ENCODE measurements at regions not wholly inside any gene's neighbourhood (a gene's known extent, or its start where the extent isn't known, plus 50 kb on each side); places are given as distances from the start of the nearest gene placed in this dataset.

DNA sequence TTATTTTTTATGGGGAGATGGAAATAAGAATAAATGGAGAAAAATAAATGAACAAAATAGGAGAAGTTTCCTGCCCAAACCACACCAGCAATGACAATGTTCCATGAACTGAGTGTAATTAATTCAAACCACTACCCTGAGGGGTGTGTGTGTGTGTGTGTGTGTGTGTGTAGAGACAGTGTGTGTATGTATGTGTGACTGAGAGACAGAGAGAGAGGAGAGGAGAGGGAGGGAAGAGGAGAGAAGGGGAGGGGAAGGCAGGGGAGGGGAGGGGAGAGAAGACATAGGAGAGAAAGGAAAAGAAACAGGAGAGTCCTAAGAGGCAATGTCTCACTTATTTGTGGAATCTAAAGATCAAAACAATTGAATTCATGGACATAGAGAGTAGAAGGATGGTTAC is 65.0 kb upstream of the POU2AF1 start:
- DNase-seq (ENCODE audit: low spot score): no peak

DNA sequence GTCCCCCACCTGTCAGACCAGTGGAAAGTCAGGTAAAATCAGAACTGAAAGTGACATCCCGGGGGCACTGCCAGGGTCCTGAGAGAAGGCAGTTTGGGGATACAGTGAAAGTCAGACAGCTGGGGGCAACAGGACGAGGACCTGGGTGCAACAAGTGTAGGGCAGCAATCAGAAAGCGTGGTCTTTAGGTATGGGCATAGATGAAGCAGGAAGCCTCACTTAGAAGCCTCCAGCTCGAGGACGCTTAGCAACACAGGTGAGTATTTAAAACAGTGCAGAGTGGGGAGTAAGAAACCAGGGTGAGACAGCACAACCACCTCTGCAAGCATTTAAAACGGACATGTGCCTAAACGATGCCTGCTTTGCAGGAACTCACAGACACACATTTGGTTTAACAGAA is 64.6 kb upstream of the POU2AF1 start:
- no peak for DNase-seq (ENCODE audit: low spot score)

DNA sequence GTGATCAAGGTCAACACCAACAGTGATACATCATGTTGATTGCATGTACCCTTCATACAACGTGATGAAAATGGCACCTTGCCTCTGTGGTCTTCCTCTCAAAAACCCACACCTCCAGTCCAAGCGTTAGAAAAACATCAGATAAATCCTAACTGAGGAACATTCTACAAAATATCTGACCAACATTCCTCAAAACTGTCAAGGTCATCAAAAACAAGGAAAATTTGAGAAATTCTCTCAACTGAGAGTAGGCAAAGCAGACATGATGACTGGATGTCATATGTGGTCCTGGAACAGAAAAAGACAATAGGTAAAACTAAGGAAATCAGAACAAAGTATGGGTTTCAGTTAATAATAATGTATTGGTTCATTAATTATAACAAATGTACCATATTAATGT is 64.0 kb upstream of the POU2AF1 start:
- no peak for DNase-seq (ENCODE audit: low spot score)

DNA sequence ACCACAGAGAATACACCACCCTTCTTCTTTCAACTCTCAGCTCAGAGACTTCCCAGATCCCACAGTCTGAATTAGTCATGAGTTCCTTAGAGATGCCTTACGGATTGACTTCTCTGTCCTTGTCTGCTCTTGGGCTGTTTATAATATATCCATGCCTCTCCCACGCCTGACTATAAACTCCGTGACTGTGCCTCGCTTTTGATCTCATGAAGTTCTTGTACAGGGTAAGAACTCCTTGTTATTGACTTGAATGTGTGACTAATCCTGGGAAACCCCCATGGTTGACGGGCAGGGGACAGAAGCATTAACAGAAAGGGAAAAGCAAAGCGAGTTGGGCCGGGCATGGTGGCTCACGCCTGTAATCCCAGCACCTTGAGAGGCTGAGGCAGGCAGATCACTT is 62.4 kb upstream of the POU2AF1 start:
- DNase-seq (ENCODE audit: low spot score): peak; percentile 2

DNA sequence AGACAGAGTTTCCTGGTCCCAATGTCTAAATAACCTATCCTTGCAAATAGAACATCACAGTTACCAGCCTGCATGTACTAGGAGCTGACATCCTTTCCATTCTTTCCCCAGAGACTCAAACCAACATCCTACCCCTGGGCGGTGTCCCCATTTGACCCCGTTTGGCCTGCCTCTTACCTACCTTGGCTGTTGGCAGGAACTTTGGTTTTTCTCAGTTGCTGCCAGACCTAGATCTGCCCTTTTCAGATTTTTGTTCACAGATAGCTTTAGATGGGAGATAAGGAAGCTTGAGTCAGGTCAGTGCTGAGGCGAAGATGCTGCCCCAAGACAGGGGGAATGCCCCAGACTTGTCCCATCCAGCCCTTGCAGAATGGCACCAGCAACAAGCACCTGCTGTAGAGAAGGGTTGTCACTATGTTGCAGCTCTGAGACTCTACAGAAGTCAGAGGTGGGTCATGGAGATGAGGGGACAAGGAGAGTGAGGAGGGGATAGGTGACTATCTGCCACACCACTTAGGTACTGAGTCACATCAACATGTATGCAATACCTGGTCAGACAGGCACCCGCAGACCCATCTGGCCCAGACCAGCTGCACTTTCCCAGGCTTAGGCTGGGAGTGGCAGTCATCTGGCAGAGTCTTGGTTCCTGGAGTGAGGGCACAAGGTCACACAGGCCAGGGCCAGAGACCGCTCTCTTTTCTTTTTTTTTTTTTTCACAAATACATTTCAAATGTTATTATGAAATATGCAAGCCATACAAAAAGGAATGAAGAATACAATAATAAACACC is 61.5 kb upstream of the POU2AF1 start:
- no peak for DNase-seq (ENCODE audit: low spot score)

DNA sequence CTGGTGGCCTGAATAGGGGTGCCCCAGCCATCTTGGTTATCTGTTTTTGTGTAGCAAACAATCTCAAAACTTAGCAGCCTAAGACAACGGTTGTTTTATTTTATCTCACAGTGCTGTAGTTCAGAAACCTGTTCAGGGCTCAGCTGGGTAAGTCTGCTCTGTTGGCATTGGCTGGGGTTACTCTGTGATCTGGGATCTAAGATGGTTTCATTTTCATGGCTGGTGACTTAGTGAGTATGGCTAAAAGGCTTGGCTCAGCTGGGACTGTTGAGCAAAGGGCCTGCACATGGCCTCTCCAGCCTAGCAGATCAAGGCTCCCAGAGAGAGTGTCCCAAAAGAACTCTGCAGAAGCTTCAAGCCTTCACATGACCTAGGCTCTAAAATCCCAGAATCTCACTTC is 60.8 kb upstream of the POU2AF1 start:
- no peak for DNase-seq (ENCODE audit: low spot score)

DNA sequence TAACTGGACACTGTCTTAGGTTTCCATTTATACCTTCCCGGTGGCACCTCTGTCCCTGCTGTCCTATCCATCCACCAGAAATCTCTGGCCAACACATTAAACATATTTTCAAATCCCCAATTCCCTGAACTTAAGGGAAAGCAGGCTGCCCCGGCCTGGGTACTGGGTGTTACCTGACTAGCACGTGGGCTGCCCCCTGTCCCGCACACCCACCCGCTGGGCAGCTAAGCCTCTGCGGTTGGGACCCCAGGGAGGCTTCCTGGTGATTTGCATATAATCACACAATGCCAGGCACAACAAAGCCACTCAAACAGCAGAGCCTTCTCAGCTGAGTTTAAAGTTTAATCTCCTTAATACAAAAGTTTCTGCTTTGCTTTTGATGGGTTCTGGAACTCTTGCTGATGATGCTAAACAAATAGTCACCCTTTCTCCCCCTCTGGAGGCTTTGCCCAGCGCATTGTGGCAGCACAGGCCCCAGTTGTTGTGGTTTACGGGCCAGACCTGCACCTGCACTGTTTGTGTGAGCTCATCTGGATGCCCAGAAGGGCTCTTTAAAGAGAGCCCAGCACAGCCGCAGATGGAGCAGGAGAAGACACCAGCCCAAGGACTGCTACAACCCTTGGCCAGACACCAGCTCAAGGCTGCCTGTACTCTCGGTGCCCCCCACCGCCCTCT is 59.9 kb upstream of the POU2AF1 start:
- no peak for DNase-seq (ENCODE audit: low spot score)

DNA sequence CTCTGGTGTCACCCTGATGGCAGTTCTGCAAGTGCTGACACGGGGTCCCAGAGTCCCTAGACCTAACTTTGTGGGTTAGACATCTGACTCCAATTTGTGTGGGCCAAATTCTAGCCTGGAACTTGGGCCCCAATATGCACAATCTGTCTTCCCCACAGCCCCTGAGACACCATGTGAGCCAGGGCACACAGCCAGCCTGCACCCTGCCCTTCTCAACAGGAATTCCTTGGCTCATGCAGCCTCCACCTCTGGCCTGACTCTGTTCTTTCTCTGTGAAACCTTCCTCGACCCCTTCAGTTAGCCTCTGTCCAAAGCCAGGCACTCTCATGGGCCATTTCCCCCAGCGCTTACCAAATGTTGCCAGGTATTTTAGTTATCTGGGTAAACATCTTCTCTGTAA is 59.1 kb upstream of the POU2AF1 start:
- DNase-seq (ENCODE audit: low spot score): no peak

DNA sequence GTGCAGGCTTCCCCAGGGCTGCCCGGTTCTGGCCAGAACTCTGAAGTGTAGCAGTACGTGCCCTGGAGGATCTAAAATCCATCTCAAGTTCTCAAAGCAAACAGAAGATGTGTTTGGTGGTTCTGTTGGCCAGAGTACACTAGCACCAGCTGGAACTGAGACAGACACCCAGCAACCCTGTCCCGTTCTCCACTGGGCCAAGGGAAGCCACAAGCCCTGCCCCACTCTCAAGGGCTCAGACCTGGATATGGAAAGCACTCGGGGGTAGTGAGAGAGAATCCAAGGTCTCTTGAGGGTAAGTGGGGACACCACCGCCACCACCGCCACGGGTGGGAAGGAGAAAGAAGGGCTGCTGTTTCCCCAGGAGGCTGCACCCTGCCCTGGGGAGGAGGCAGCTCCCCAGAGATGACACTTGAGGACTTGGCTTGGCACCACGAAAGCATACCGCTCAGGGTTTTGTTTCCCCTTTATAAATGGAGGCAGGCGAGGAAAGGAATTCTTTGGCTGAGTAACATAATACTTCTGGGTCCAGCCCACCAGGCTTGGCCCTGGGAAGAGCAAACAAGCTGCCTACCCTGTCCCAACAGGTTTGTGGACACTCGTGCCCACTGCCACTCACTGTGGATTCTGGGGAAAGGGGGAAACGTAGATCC is 56.1 kb upstream of the POU2AF1 start:
- no peak for DNase-seq (ENCODE audit: low spot score)

DNA sequence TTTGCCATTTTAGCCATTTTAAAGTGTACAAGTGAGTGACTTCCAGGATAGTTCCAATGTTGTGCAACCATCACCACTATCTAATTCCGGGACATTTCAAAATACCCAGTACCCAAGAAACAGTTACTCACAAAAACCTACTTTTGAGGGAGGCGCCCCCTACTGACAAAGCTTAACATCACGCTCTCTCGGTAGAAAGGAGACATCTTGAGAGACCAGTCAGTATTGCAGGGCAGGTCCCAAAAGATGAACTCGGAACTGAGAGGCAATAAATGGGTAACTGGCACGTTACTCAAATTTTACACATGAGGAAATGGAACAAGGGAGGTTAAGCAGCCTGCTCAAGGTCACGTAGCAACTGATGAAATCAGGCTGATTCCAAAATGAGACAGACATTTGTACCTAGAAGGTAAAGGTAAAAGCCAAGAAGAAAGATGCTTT is 50.0 kb upstream of the POU2AF1 start:
- peak; percentile 20 for DNase-seq (ENCODE audit: low spot score)
